ENCODE measurements at regions not wholly inside any gene's neighbourhood (a gene's known extent, or its start where the extent isn't known, plus 50 kb on each side); places are given as distances from the start of the nearest gene placed in this dataset.
"Not testable (repeated sequence)": the region's sequence is repeated elsewhere in the genome, so short reads cannot be mapped to it uniquely, and the experiment has no call there.

- DNase-seq = no peak
Measured at GRCh38 chr11:110866081-110866480, 153.8 kb upstream of the ARHGAP20 start.

- no peak for DNase-seq
Measured at GRCh38 chr11:110862407-110862806, 150.2 kb upstream of the ARHGAP20 start.

DNA sequence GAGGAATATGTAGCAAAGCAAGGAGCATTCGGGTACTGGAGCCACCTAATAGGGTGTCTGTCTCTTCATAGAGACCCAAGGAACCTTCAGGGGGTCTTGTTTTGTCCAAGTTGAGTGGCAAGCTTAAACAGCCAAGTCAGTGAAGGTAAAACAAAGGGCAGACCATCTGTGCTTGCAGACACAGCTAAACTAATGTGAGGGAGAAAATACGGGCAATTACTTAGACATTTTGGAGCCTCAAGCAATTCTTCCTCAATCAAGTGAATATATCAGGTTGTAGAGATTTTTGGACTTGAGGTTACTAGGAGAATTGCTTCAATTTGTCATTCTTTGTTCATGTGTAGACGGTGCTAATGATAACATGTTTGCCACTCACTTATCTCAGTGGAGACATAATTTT, 148.2 kb upstream of the ARHGAP20 start:
- no peak for DNase-seq

- DNase-seq = no peak
Measured at GRCh38 chr11:110859998-110860397, 147.8 kb upstream of the ARHGAP20 start.

DNA sequence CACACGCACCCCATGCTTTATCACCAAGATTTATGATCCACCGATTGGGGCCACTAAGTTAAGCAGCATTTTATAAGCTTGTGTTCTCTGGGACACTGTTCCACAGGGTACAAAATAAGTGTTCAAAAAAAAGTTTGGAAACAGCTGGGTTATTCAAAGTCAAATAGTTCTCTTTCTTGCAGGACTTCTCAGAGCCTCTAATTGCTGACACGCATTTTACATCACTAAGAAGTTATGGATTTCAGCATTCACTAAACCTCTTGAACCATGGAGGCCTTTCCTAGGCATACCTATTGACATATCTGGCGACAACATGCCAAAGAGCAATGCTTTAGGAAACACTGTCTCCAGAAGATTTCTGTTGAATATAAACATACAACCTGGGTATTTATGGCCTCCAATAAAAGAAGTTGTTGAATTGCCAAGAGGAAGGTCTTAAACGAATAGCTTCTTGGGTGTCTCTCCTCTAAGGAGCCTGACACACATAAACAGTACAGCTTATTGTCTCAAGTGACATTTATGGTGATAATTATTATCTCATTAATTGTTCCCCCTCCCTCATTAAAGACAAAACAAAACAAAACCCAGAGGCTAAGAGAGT, 147.1 kb upstream of the ARHGAP20 start:
- no peak for DNase-seq

DNA sequence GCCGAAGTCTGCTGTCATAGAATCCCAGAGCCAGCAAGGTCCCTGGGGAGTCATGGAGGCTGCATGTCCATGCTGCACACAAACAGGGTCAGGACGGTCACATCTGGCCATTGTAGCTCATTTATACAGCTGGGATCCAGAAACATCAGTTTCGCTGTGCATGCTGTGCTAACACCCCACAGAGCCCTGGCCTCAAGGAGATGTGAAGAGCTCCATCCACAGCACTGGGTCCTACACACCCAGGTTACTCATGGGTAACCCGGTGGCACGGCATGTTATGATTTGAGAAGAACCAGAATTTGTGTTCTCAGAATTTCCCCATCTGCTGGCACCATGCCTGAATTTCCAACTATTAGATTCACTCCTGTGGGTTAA, 146.3 kb upstream of the ARHGAP20 start:
- DNase-seq = peak; percentile 76

- DNase-seq = peak; percentile 64
Measured at GRCh38 chr11:110857892-110858546, 145.8 kb upstream of the ARHGAP20 start.

DNA sequence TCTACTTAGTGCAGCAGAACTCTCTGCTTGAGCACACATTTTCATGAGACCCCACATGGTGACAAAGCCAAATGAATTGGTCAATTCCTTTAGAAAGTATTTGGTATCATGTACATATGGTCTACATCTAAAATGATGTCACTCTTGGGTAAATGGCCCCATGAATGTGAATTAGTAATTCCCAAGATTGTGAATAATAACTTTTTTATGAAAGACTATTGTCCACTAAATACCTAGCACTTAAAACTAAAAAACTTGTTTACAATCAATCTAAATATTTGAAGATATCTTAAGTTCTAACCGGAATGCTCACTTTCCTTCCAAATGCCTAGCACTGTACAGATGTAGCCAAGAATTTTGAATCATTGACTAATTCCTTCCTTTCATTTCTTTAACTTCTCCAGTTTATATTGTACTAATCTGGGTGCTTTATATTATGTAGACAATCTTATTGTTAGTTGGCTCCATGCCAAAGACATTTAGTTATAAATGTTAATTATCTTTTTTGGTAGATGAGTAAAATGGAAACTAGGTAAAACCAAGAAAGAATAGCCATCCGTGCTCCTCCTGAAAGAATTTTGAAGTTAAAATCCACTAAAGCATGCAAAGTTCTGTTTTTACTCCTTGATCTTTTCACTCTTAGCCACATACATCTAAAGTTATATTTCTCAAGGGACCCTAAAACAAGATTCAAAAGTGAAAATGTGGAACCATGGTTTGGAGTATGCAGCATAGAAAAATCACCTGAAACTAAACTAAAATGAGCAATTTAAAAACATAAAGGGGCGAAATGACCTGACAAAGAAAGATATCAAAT, 145.0 kb upstream of the ARHGAP20 start:
- no peak for DNase-seq

DNA sequence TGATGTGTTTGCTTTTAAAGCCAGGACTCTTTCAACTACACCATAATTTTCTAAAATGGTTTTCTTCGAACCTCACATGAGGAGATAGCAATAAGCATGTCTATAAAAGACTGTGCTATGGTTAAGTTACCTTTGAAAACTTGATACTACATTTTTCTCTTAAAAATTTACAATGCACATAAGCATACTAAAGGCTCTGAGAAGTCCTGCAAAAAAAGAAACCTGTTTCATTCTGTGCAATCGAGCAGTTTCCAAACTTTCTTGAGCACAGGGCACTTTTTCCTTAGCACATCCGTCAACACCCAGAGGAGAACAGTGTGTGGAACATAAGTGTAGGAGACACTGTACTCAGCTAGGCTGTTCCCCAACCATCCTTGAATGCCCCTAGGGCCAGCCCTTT, 144.1 kb upstream of the ARHGAP20 start:
- DNase-seq = no peak

- peak; percentile 64 for DNase-seq
Measured at GRCh38 chr11:110855191-110855590, 143.0 kb upstream of the ARHGAP20 start.

- DNase-seq = peak; percentile 64
Measured at GRCh38 chr11:110852921-110853490, 140.8 kb upstream of the ARHGAP20 start.

DNA sequence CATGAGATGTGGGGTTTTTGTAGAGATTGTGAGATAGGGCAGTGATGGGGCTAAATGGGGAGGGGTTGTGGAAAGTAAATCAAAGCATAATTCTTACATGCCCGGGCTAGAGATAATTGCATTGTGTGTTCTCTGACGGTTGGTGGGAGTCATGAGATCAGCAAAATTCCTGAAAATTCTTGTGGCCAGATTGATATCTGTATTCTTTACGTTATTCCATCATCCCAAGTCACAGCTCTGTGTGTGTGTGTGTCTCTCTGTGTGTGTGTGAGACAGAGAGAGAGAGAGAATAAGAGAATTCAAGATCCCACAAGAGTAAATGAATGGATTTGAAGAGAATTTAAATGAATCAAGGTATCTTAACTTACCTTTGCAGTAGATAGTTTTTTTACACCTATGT, 138.6 kb upstream of the ARHGAP20 start:
- no peak for DNase-seq

DNA sequence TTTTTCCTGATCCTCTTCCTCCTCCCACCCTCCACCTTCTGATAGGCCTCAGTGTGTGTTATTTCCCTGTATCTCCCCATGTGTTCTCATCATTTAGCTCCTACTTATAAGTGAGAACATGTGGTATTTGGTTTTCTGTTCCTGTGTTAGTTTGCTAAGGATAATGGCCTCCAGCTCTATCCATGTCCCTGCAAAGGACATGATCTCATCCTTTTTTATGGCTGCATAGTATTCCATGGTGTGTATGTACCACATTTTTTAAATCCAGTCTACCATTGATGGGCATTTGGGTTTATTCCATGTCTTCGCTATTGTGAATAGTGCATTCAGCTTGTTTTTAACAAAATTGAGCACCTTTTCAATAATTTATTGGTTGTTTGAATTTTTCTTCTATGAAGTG, 130.8 kb upstream of the ARHGAP20 start:
- not testable (repeated sequence) for DNase-seq

- no peak for DNase-seq
Measured at GRCh38 chr11:110838808-110839207, 126.6 kb upstream of the ARHGAP20 start.

DNA sequence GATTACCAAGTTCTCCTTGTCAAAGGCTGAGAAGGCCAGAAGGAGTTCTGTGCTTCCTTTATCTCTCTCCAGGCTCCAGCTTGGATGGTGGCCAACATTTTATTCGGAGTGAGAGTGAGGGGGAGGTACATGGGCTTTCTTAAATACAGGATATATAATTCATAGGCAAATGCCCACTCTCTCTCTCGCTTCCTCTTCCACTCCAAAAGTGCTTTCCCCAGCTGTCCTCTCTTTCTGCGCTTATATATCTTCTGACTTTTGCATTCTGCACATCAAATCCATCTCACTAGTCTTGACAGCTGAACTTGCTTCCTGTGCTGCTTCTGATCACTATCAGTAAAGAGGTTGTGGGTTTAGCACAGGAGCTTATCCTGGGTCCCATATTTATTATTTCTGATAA, 125.4 kb upstream of the ARHGAP20 start:
- DNase-seq = no peak

GRCh38 chr11:110835106-110835505, 122.9 kb upstream of the ARHGAP20 start:
- no peak for DNase-seq

- no peak for DNase-seq
Measured at GRCh38 chr11:110833033-110833484, 120.8 kb upstream of the ARHGAP20 start.

DNA sequence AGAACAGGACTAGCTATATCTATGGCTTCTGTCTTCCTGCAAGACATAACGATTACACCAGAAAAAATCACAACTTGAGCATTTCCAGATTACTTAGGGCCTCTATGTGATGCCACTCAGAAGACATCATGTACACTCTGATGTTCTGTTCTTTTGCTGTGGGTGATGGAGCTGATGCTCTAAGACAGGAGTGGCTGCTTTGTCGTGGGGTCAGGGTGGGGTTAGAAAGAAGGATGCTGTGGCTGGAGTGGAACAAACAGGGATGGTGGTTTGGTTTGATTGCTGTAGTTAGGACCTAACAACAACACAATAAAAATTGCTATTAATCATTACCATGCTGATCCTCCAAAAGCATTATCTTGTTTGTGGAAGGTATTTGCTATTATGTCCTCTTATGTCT, 120.3 kb upstream of the ARHGAP20 start:
- no peak for DNase-seq

- DNase-seq = no peak
Measured at GRCh38 chr11:110832080-110832479, 119.8 kb upstream of the ARHGAP20 start.

DNA sequence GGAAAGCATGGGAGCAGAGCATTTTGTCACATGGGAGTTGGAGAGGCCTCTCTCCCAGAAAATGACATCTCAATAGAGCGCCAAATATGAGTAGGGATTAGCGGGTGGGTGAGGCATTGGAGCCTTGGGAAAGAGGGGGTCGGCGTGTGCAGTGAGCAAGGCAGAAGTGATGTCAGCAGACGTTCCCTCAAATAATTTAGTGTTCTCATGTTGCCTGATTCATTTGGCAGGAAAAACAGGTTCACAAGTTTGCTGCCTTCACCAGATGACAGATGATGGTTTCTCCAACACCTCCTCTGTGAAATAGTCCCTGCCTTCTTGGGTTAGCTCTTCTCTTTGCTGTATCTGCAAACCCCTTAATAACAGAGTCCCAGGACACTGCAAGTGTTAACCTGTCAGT, 118.5 kb upstream of the ARHGAP20 start:
- DNase-seq = no peak

GRCh38 chr11:110830344-110830743, 118.1 kb upstream of the ARHGAP20 start:
- no peak for DNase-seq

DNA sequence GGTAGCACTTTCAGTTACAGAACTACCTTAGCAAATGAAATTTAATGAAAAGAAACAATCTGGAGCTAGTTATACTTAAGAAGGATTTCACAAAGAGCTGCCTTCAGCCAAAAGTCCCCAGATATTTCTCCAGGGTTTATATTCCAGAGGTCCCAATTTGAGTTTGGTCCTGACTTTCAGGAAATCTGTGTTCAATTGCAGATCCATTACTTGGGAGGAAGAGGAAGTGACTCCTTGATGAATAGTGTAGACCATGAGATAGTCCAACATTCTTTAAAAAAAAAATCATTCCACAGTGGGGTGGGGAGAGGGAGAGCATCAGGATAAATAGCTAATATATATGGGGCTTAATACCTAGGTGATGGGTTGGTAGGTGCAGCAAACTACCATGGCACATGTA, 117.6 kb upstream of the ARHGAP20 start:
- no peak for DNase-seq

DNA sequence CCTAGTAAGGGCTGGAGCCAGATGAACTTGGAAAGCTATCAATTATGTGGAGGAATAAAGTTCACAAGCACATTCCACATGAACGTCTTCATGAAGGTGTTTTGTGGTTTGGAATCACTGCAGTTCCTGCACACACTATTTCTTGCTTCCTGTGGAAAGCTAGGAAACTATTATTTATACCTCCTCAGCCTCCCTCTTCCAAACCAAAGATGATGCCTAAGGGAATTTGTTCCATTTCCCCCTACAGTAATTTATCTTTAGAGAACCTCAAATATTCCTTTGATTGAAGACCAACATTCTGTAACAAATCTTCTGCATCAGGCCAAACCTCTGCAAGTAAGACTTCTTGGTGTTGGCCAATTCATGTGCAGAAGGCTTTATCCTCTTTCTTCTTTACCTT, 115.8 kb upstream of the ARHGAP20 start:
- no peak for DNase-seq

All from hindlimb muscle (tissue), 1 donor.